ENCODE measurements at regions not wholly inside any gene's neighbourhood (a gene's known extent, or its start where the extent isn't known, plus 50 kb on each side); places are given as distances from the start of the nearest gene placed in this dataset.

DNA sequence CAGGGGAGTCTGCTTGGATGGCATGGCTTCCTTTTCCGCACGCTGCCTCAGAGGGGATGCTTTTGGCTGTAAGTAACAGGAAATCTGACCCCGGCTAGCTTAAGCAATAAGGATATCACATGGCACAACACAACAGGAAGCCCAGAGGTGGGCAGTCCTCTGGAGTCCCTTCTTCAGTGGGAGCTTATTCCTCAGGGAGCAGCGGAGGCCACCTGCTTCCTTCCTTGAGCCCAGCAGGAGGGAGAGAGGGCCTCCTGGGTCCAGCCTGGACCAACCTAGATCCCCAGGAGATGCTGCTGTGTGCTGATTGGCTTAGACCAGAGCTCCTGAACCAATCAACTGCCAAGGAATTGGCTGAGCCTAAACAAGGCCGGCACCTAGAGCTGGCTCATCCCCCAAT lies 66.3 kb downstream of the C9orf50 start:
- TF ChIP-seq ATF3 (IDR thresholded peaks at IDR 0.05; ENCODE audit: insufficient read depth, low read depth, low read length), result no peak
- no peak for TF ChIP-seq FOSL1 (IDR thresholded peaks at IDR 0.05; ENCODE audit: insufficient read depth, low read depth, low read length)
- no peak for TF ChIP-seq CTCF (IDR thresholded peaks at IDR 0.05; ENCODE audit: control extremely low read depth in 1 of 3, insufficient read depth in 1 of 3, low read depth in 1 of 3, low read length in 3 of 3)
- no peak for TF ChIP-seq POLR2A (IDR thresholded peaks at IDR 0.05; ENCODE audit: control extremely low read depth in 1 of 2, low read depth in 2 of 2, low read length in 2 of 2)
- no peak for TF ChIP-seq ZNF274 (IDR thresholded peaks at IDR 0.05; ENCODE audit: borderline replicate concordance, extremely low read depth, low read length)
- no peak for TF ChIP-seq JUN (IDR thresholded peaks at IDR 0.05; ENCODE audit: low read depth, low read length)
- TF ChIP-seq CREB1 (IDR thresholded peaks at IDR 0.05), result no peak
- no peak for TF ChIP-seq CBX8 (IDR thresholded peaks at IDR 0.05; ENCODE audit: borderline replicate concordance, low read depth, low read length)
- TF ChIP-seq EZH2 (IDR thresholded peaks at IDR 0.05; ENCODE audit: low read depth, low read length, severe bottlenecking), result no peak
- TF ChIP-seq POU5F1 (IDR thresholded peaks at IDR 0.05; ENCODE audit: low read depth, low read length), result no peak
- no peak for TF ChIP-seq SIN3A (conservative IDR thresholded peaks at IDR 0.05 in 1 of 2, IDR thresholded peaks at IDR 0.05 in 1 of 2; ENCODE audit: low read depth in 1 of 2, low read length in 2 of 2)
- no peak for TF ChIP-seq TAF1 (IDR thresholded peaks at IDR 0.05; ENCODE audit: low read depth, low read length)
- no peak for TF ChIP-seq POLR2AphosphoS5 (IDR thresholded peaks at IDR 0.05; ENCODE audit: low read depth, low read length)
